CD4-positive, alpha-beta T cell treated with Interleukin-15 for 4 hours (primary cell): ENCODE measurements at regions not wholly inside any gene's neighbourhood (a gene's known extent, or its start where the extent isn't known, plus 50 kb on each side); places are given as distances from the start of the nearest gene placed in this dataset.

Experiments
- DNase-seq: peaks from one replicate; pipeline ENCODE4 v3.0.0-alpha.2; 2020; ENCODE audit warnings: low spot score

GRCh38 chr3:193929921-193930646 lies 205.9 kb upstream of the HES1 start:
- no peak for DNase-seq

DNA sequence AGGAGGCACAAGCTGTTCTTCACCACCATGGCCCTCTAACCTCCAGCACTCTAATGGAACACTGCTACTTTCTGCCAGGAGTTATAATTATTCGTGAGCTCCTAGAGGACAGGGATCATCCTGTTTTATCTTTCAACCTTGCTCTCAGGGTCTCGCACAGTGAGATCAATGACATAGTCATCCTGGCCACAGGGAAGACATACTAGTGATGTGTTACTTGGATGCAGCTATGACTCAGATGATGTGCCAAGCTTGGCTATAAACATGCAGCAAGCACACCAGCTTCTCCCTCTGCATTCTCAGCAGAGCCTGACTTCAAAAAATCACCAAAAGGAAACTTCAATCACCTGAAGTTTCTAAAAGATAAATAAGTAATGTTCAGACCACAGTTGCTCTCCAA lies 203.8 kb upstream of the HES1 start:
- DNase-seq, result no peak

GRCh38 chr3:193932576-193932975 lies 203.4 kb upstream of the HES1 start:
- no peak for DNase-seq

DNA sequence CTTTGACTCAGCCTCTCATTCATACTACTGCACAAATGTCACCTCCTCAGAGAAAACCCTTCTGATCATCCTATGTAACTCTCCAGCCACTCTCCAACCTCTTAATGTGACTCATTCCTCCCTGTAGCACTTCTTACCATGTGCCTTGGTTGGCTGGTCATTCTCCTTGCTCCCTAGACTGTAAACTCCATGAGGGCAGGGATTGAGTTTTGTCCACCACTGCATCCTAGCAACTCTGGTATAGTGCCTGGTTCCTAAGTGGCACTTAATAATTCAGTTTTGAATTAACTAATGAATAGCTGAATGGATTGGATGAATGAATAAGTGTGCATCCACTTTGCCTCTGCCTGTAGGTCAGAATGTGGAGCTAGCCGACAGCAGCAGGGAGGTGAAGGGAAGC lies 202.5 kb upstream of the HES1 start:
- DNase-seq, result no peak

DNA sequence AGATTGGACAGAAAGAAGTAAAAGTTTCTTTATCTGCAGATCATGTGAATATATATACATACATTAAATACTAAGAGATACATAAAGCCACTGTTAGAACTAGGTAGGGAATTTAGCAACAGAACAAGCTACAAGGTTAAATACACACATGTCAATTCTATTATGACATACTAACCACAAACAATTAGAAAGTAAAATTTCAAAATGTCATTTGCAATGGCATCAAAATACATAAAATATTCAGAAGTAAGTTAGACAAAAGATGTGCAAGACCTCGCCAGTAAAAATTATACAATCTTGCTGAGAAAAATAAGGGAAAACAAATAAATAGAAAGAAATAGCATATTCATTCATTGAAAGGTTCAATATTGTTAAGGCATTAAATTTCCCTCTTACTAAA lies 200.0 kb upstream of the HES1 start:
- DNase-seq, result no peak

- DNase-seq, result no peak
Observed at GRCh38 chr3:193938613-193939012, 197.3 kb upstream of the HES1 start.

GRCh38 chr3:193939527-193939926 lies 196.4 kb upstream of the HES1 start:
- no peak for DNase-seq

GRCh38 chr3:193940526-193940925 lies 195.4 kb upstream of the HES1 start:
- no peak for DNase-seq

GRCh38 chr3:193941486-193941885 lies 194.5 kb upstream of the HES1 start:
- DNase-seq, result no peak

DNA sequence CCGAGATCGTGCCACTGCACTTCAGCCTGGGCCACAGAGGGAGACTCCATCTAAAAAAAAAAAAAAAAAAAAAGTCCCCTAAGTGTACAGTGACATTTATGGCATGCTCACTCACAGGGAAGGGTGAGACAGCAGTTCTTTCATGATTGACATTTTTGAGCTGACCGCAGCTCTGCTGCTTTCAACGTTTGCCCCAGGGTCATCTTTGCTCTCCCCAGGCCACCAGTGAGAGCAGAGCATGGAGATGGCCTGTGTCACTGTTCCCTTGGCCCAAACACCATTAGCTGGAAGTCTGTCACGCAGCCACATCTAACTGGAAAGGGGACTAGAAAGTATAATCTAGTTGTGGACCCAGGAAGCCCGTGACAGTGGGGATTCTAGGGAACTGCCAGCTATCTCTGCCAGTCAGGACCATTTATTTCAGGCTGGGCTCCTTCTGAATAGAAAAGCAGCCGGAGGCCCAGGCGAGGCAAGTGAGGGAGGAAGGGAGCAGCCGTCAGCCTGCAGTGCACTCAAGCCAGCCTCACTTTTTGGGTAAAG lies 193.4 kb upstream of the HES1 start:
- DNase-seq, result no peak

- DNase-seq, result no peak
Observed at GRCh38 chr3:193943200-193943599, 192.7 kb upstream of the HES1 start.

DNA sequence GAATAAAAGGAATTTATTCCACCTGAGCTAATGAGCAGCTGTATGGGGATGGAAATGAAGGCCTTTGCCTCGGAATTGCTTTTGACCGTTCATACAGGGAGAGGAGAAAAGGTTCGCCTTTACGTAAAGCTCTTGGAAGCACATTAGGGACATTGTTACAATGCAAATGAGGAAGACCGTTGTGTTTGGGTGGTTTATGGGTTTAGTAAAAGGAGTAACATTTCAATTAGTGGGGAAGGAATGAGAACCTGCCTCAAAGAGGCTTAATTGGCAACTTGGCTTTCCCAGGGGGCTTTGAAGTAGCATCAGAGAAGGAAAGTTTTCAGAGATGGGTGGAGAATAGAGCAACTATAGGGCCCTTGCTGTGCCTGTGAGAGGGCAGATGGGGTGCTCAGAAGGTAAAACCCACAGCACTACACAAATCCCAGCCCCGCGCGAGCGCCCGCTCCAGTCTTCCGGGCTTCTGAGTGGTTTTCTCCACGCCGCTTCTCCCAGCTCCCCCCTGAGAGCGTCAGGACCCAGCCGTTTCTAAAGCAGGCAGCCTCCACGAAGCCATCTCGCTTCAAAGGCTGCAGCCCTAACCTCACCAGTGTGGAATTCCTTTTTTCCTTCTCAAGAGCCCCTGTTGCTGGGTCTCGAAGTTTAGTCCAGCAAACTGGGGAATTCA lies 192.0 kb upstream of the HES1 start:
- no peak for DNase-seq

DNA sequence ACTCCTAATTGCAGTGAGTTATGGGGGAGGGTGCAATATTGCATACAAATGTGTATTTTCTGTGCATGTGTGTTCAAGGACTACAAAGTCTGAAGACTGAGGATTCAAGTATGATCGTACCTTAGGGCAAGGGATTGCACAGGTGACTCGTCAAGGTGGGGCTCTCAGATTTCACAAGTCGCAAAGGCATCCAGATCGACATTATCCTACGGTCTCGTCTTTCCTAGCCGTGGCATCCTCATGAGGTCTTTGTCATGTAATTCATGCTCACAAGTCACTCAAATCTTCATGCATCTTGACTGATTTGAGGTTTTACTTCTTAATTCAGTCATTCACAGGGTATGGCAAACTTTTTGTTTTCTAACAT lies 191.4 kb upstream of the HES1 start:
- DNase-seq, result no peak

GRCh38 chr3:193945143-193945542 lies 190.8 kb upstream of the HES1 start:
- DNase-seq, result no peak

GRCh38 chr3:193946945-193947344 lies 189.0 kb upstream of the HES1 start:
- no peak for DNase-seq

DNA sequence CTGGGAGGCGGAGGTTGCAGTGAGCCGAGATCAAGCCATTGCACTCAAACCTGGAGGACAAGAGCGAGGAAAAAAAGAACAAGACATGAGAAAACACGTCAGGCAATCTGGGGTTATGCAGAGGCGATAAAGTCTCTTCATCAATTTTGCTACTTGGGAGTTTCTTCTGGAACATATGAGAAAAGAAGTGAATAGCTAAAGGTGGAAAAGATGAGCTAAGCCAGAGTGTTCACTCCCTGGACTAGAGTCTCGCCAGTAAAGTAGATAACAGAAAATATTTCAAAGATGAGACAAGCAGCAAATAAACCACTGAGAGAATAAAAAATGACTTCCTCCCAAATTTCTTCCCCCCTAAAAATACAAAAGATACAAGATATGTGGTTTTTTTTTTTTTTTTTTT lies 188.4 kb upstream of the HES1 start:
- no peak for DNase-seq

DNA sequence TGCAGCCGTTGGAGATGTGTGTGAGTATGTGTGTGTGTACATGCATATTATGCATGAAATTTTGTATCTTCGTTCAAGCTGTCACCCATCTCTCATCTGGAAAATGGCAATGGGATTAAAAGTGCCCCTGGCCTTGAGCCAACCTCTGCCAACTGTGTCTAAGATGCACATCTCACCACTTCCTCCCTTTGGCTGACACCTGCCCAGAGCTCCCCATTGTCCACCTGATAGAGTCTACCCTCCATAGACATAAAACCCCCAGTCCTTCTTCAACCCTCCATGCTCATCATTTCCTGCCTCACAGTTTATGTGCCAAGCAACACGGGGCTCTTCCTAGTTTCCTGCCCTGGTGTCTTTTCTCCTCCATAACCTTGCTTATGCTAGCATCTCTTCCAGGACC lies 187.5 kb upstream of the HES1 start:
- DNase-seq, result no peak

DNA sequence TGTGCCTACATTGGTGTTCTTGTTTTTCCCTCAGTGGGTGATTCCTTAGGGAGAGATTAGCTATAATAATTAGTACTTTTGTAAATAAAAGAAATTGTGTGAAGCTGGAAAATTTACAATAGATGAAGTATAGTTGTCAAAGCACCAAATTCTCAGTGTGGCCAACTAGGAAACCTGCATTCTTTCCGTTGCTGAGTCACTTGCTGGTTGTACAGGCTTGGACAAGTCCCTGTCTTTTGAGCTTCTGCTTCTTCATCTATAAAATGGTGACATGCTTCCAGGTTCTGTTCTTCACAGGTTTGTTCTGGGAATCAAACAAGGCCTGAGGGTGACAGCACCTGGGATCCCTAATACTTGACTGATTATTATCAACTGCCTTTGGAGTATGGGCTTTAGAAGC lies 184.1 kb upstream of the HES1 start:
- no peak for DNase-seq

GRCh38 chr3:193954752-193955151 lies 181.2 kb upstream of the HES1 start:
- DNase-seq, result no peak

- no peak for DNase-seq
Observed at GRCh38 chr3:193955719-193956118, 180.2 kb upstream of the HES1 start.

DNA sequence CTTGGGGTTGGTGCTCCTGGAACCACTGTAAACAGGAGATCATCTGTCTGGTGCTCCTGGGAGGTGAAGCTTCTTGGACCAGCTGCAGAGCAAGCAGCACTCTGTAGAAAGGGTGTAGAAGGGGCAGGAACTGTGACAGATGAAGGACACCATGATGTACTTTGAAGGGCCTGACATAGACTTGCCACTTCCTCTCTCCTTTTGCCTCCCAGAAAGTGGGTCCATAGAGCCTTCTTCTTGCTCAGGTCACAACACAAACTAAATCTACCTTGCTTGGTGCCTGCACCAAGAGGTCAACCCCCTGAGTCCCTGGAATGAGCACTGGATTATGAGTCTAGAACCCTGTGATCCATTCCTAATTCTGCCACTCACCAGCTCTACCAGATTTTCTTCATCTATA lies 176.1 kb upstream of the HES1 start:
- DNase-seq, result no peak

DNA sequence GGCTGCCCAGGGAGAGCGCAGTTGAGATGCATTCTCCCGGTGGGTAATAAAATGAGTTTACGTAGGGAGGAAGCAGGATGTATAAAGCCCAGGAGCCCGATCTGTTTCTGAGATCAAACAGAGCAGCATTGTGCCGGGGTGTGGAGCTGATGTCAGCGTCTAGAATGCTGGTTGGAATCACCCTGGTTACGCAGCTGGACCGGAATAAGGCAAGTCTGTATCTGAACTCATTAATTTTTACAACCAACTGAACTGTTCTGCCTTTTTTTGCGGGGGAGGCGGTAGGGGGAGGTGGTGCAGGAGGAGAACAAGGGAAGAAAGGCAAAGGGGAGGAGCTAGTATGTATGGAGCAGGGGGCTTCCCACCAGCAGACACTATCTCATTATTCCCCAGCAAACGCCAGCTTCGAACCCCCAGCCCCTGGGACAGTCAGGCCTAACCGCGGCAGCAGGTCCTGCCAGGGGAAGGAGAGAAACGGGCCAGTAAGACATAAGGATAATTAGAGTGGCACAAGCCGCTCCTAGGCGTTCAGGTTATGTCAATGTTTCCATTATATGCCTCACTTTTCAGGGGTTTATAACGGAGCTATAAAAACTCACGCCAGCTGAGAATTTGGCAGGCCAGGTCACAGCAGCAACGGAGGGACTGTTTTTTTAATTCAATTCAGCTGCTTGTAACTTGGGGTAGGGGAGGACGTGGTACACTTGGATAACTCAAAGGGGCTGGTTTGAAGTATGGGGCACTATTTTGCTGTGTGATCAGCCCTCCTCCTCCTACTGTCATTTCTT lies 175.3 kb upstream of the HES1 start:
- no peak for DNase-seq
